IPS DF 6.9 (cell line): ENCODE measurements at regions not wholly inside any gene's neighbourhood (a gene's known extent, or its start where the extent isn't known, plus 50 kb on each side); places are given as distances from the start of the nearest gene placed in this dataset.
"Not testable (repeated sequence)": the region's sequence is repeated elsewhere in the genome, so short reads cannot be mapped to it uniquely, and the experiment has no call there.

Source experiments
- DNase-seq: peaks from one replicate; pipeline ENCODE4 v3.0.0-alpha.2; 2013; ENCODE audit warnings: low read depth, low spot score
- H3K27ac ChIP-seq: one replicate; pipeline ENCODE4 v1.5.1; 2013; ENCODE audit warnings: low read length, control low read depth
- H3K27me3 ChIP-seq: 2 replicates; pipeline ENCODE4 v1.6.1; 2013; ENCODE audit warnings: mild to moderate bottlenecking, low read length; ENCODE audit not compliant: control insufficient read depth, insufficient read depth
- H3K36me3 ChIP-seq: 2 replicates; pipeline ENCODE4 v1.6.1; 2013; ENCODE audit warnings: low read length; ENCODE audit not compliant: control insufficient read depth, insufficient read depth
- H3K4me1 ChIP-seq: 2 replicates; pipeline ENCODE4 v1.6.1; 2013; ENCODE audit warnings: low read length; ENCODE audit not compliant: control insufficient read depth, insufficient read depth
- H3K4me3 ChIP-seq: 2 replicates; pipeline ENCODE4 v1.5.1; 2013; ENCODE audit warnings: mild to moderate bottlenecking, low read length
- H3K9me3 ChIP-seq: 2 replicates; pipeline ENCODE4 v1.6.1; 2013; ENCODE audit warnings: low read length, inconsistent platforms; ENCODE audit not compliant: control insufficient read depth, insufficient read depth
- WGBS: extraction: QIAGEN DNeasy Blood & Tissue Kit; methylation state at CpG from one replicate; pipeline ENCODE4 v1.1.7; 2013; ENCODE audit warnings: mixed read lengths, missing lambda C conversion rate; ENCODE audit not compliant: insufficient read length, insufficient coverage; 5-methylcytosine and 5-hydroxymethylcytosine counted together

- WGBS, result no CpG with 5 or more reads among the region's 8 CpGs
- DNase-seq, H3K27me3 ChIP-seq, H3K9me3 ChIP-seq, H3K27ac ChIP-seq, H3K4me3 ChIP-seq, H3K4me1 ChIP-seq, H3K36me3 ChIP-seq: not testable (repeated sequence)
Observed at GRCh38 chrY:16329135-16329820, 1550.7 kb downstream of the CDY2B start.
